Caco-2 (cell line): ENCODE measurements at regions not wholly inside any gene's neighbourhood (a gene's known extent, or its start where the extent isn't known, plus 50 kb on each side); places are given as distances from the start of the nearest gene placed in this dataset.

Experiments
- BruUV-seq: library from RNA; stranded (reverse); fragments of 400-500 nt; replicated peaks from 2 replicates; lab custom pipeline; 2021; lab: Mats Ljungman, UMichigan
- CTCF ChIA-PET: fragments of 300-600 bp; sonication (Branson Sonifier 250); formaldehyde crosslinking; loops from one replicate; lab custom pipeline; 2022; ENCODE audit warnings: antibody characterized with exemption; lab: Charles Lee
- POLR2A ChIA-PET: fragments of 300-600 bp; sonication (Branson Sonifier 250); formaldehyde crosslinking; loops from one replicate; lab custom pipeline; 2022; ENCODE audit warnings: antibody characterized with exemption; lab: Charles Lee
- DNase-seq, 2 experiments: peaks; one replicate each; pipeline versions ENCODE4 v3.0.0 to v3.0.0-alpha.2; 2020 to 2022
- H3K27me3 ChIP-seq: replicated peaks from 2 replicates; pipeline ENCODE4 v1.6.0; 2011; ENCODE audit warnings: low read length; ENCODE audit not compliant: control insufficient read depth, insufficient read depth
- H3K36me3 ChIP-seq: 2 replicates; pipeline ENCODE4 v1.5.1; 2011; ENCODE audit warnings: low read length; ENCODE audit not compliant: control insufficient read depth, insufficient read depth
- H3K4me1 ChIP-seq: fragments of 250-450 bp; sonication (Bioruptor Pico); 2 replicates; pipeline ENCODE4 v1.5.1; 2020; ENCODE audit warnings: mild to moderate bottlenecking
- H3K4me3 ChIP-seq: 2 replicates; pipeline ENCODE4 v1.5.1; 2011; ENCODE audit warnings: low read depth, mild to moderate bottlenecking, control low read depth, low read length
- H3K9me3 ChIP-seq: fragments of 250-450 bp; sonication (Bioruptor Pico); 2 replicates; pipeline ENCODE4 v1.5.1; 2020; ENCODE audit warnings: mild to moderate bottlenecking, moderate library complexity
- H3K27ac Mint-ChIP-seq: one replicate; pipeline ENCODE4 v1.8.0; 2022; ENCODE audit warnings: mixed read lengths; ENCODE audit not compliant: unreplicated experiment
- H3K27me3 Mint-ChIP-seq: one replicate; pipeline ENCODE4 v1.8.0; 2022; ENCODE audit warnings: mixed read lengths; ENCODE audit not compliant: insufficient read depth, unreplicated experiment
- H3K36me3 Mint-ChIP-seq: one replicate; pipeline ENCODE4 v1.8.0; 2022; ENCODE audit warnings: mild to moderate bottlenecking, mixed read lengths; ENCODE audit not compliant: insufficient read depth, unreplicated experiment
- H3K4me1 Mint-ChIP-seq: one replicate; pipeline ENCODE4 v1.8.0; 2022; ENCODE audit warnings: low read depth, mixed read lengths; ENCODE audit not compliant: unreplicated experiment
- H3K4me3 Mint-ChIP-seq: one replicate; pipeline ENCODE4 v1.8.0; 2022; ENCODE audit warnings: mild to moderate bottlenecking, moderate library complexity, mixed read lengths; ENCODE audit not compliant: unreplicated experiment
- H3K9me3 Mint-ChIP-seq: one replicate; pipeline ENCODE4 v1.8.0; 2022; ENCODE audit warnings: mixed read lengths; ENCODE audit not compliant: unreplicated experiment
- CTCF ChIP-seq, 2 experiments: fragments of 200-600 bp in 1 of 2; IDR thresholded peaks; 1 replicate in 1 of 2; 2 replicates in 1 of 2; pipeline versions ENCODE4 v1.5.1 to v1.8.0; 2011 to 2022; ENCODE audit warnings: antibody characterized with exemption in 1 of 2, control low read depth in 1 of 2, inconsistent platforms in 1 of 2, low read depth in 1 of 2, low read length in 1 of 2, mild to moderate bottlenecking in 1 of 2, moderate library complexity in 1 of 2; ENCODE audit not compliant: insufficient read depth in 1 of 2, severe bottlenecking in 1 of 2, unreplicated experiment in 1 of 2
- intact Hi-C: fragments of 100-400 bp; cut with micrococcal nuclease; formaldehyde crosslinking; loops from one replicate; pipeline ENCODE4 v1.10.0; 2022; ENCODE audit not compliant: unreplicated experiment

GRCh38 chr12:77122236-77122635 is 56.9 kb upstream of the E2F7 start:
- POLR2A ChIA-PET = no interaction called here
- peaks cover 6% of the 10 kb centered on the region for H3K27me3 Mint-ChIP-seq

GRCh38 chr12:77120156-77121085 is 55.1 kb upstream of the E2F7 start:
- DNase-seq = no peak
- CTCF ChIA-PET = no interaction called here

More at GRCh38 chr12:77122236-77122635, 56.9 kb upstream of the E2F7 start:
- CTCF ChIA-PET = no interaction called here
- DNase-seq = no peak
- no peaks in the 10 kb centered on the region for H3K9me3 Mint-ChIP-seq
- H3K36me3 Mint-ChIP-seq = no peaks in the 10 kb centered on the region
- Histone ChIP-seq H3K4me3 (no peak overlapping the region), H3K4me1 (no peaks in the 10 kb centered on the region), H3K9me3 (no peaks in the 10 kb centered on the region), H3K27me3 (no peaks in the 10 kb centered on the region; the same call in 1 of the 2 replicates), H3K36me3 (no peaks in the 10 kb centered on the region)
- no TSS peak for BruUV-seq
- H3K4me1 Mint-ChIP-seq = no peaks in the 10 kb centered on the region
- intact Hi-C loops = no loop called here
- no peak overlapping the region for H3K27ac Mint-ChIP-seq
- H3K4me3 Mint-ChIP-seq = no peak overlapping the region
- TF ChIP-seq CTCF (IDR thresholded peaks at IDR 0.05; ENCODE audit: insufficient read depth in 1 of 2, low read depth in 1 of 2, low read length in 1 of 2, severe bottlenecking in 1 of 2, unreplicated experiment in 1 of 2) = no peak

GRCh38 chr12:77118696-77119095 is 53.3 kb upstream of the E2F7 start:
- Mint-ChIP-seq H3K27ac (no peak overlapping the region), H3K4me3 (no peak overlapping the region), H3K27me3 (peaks cover 3% of the 10 kb centered on the region), H3K9me3 (no peaks in the 10 kb centered on the region), H3K36me3 (no peaks in the 10 kb centered on the region), H3K4me1 (no peaks in the 10 kb centered on the region)
- intact Hi-C loops = no loop called here
- no peaks in the 10 kb centered on the region for H3K9me3 ChIP-seq
- H3K4me3 ChIP-seq = no peak overlapping the region
- no peak for DNase-seq
- BruUV-seq = no TSS peak
- no peaks in the 10 kb centered on the region for H3K36me3 ChIP-seq
- CTCF ChIA-PET = no interaction called here
- TF ChIP-seq CTCF (IDR thresholded peaks at IDR 0.05; ENCODE audit: insufficient read depth in 1 of 2, low read depth in 1 of 2, low read length in 1 of 2, severe bottlenecking in 1 of 2, unreplicated experiment in 1 of 2) = no peak
- POLR2A ChIA-PET = no interaction called here
- no peaks in the 10 kb centered on the region; the same call in 1 of the 2 replicates for H3K27me3 ChIP-seq
- H3K4me1 ChIP-seq = no peaks in the 10 kb centered on the region

More at GRCh38 chr12:77120156-77121085, 55.1 kb upstream of the E2F7 start:
- H3K36me3 ChIP-seq = no peaks in the 10 kb centered on the region
- H3K27me3 ChIP-seq = no peaks in the 10 kb centered on the region; the same call in 1 of the 2 replicates
- no peaks in the 10 kb centered on the region for H3K9me3 Mint-ChIP-seq
- peaks cover 6% of the 10 kb centered on the region for H3K27me3 Mint-ChIP-seq
- no peak overlapping the region for H3K27ac Mint-ChIP-seq
- H3K9me3 ChIP-seq = no peaks in the 10 kb centered on the region
- no peak overlapping the region for H3K4me3 ChIP-seq
- no peak overlapping the region for H3K4me3 Mint-ChIP-seq
- intact Hi-C loops = no loop called here
- H3K36me3 Mint-ChIP-seq = no peaks in the 10 kb centered on the region
- TF ChIP-seq CTCF (IDR thresholded peaks at IDR 0.05; ENCODE audit: insufficient read depth in 1 of 2, low read depth in 1 of 2, low read length in 1 of 2, severe bottlenecking in 1 of 2, unreplicated experiment in 1 of 2) = no peak
- H3K4me1 ChIP-seq = no peaks in the 10 kb centered on the region
- H3K4me1 Mint-ChIP-seq = no peaks in the 10 kb centered on the region
- no TSS peak for BruUV-seq
- POLR2A ChIA-PET = no interaction called here
